GM18502 (cell line): ENCODE measurements at regions not wholly inside any gene's neighbourhood (a gene's known extent, or its start where the extent isn't known, plus 50 kb on each side); places are given as distances from the start of the nearest gene placed in this dataset.
"Not testable (repeated sequence)": the region's sequence is repeated elsewhere in the genome, so short reads cannot be mapped to it uniquely, and the experiment has no call there.

Source experiments
- ATAC-seq: cut with Tn5 transposase; IDR thresholded peaks from one replicate; pipeline ENCODE4 v1.9.1; 2021; ENCODE audit warnings: mild to moderate bottlenecking; ENCODE audit not compliant: unreplicated experiment, poor library complexity

GRCh38 chr2:183868153-183868552 lies 730.2 kb upstream of the ZNF804A start:
- ATAC-seq, result no peak

GRCh38 chr2:183868707-183869106 lies 729.6 kb upstream of the ZNF804A start:
- peak; percentile 39 for ATAC-seq

GRCh38 chr2:183872131-183872530 lies 726.2 kb upstream of the ZNF804A start:
- no peak for ATAC-seq

- ATAC-seq, result no peak
Observed at GRCh38 chr2:183881978-183882377, 716.4 kb upstream of the ZNF804A start.

- no peak for ATAC-seq
Observed at GRCh38 chr2:183892315-183892941, 705.9 kb upstream of the ZNF804A start.

- ATAC-seq, result no peak
Observed at GRCh38 chr2:183898641-183899040, 699.7 kb upstream of the ZNF804A start.

- ATAC-seq, result no peak
Observed at GRCh38 chr2:183901931-183902330, 696.4 kb upstream of the ZNF804A start.

GRCh38 chr2:183903026-183903425 lies 695.3 kb upstream of the ZNF804A start:
- no peak for ATAC-seq

GRCh38 chr2:183916041-183916440 lies 682.3 kb upstream of the ZNF804A start:
- not testable (repeated sequence) for ATAC-seq

GRCh38 chr2:183919167-183919566 lies 679.2 kb upstream of the ZNF804A start:
- ATAC-seq, result no peak

GRCh38 chr2:183919926-183920325 lies 678.4 kb upstream of the ZNF804A start:
- ATAC-seq, result no peak

GRCh38 chr2:183925281-183925680 lies 673.0 kb upstream of the ZNF804A start:
- no peak for ATAC-seq

- ATAC-seq, result no peak
Observed at GRCh38 chr2:183926433-183926832, 671.9 kb upstream of the ZNF804A start.

GRCh38 chr2:183927406-183928325 lies 670.7 kb upstream of the ZNF804A start:
- no peak for ATAC-seq

- no peak for ATAC-seq
Observed at GRCh38 chr2:183935005-183935404, 663.3 kb upstream of the ZNF804A start.

- no peak for ATAC-seq
Observed at GRCh38 chr2:183937220-183937619, 661.1 kb upstream of the ZNF804A start.

GRCh38 chr2:183946193-183946592 lies 652.1 kb upstream of the ZNF804A start:
- no peak for ATAC-seq

- ATAC-seq, result no peak
Observed at GRCh38 chr2:183948861-183949260, 649.5 kb upstream of the ZNF804A start.

- ATAC-seq, result no peak
Observed at GRCh38 chr2:183950673-183951072, 647.7 kb upstream of the ZNF804A start.

GRCh38 chr2:183951630-183952029 lies 646.7 kb upstream of the ZNF804A start:
- no peak for ATAC-seq

GRCh38 chr2:183952741-183953140 lies 645.6 kb upstream of the ZNF804A start:
- no peak for ATAC-seq

GRCh38 chr2:183963609-183964008 lies 634.7 kb upstream of the ZNF804A start:
- no peak for ATAC-seq
